Esophagus squamous epithelium (tissue), 5 donors: ENCODE measurements at regions not wholly inside any gene's neighbourhood (a gene's known extent, or its start where the extent isn't known, plus 50 kb on each side); places are given as distances from the start of the nearest gene placed in this dataset.

Source experiments
- DNase-seq: peaks from one replicate; lab custom pipeline; 2025; lab: John Stamatoyannopoulos, UW
- H3K27ac ChIP-seq, 4 donors: fragments of 200-600 bp; sonication (generic); one replicate each; pipeline ENCODE4 v1.5.1; 2016 to 2019; ENCODE audit warnings: mild to moderate bottlenecking in 1 of 4
- H3K27me3 ChIP-seq, 4 donors: fragments of 200-600 bp; sonication (generic); 1 replicate in 3 of 4; 2 replicates in 1 of 4; pipeline versions ENCODE4 v1.5.1 to v1.6.0; 2017 to 2021; ENCODE audit warnings: antibody characterized with exemption in 1 of 4
- H3K36me3 ChIP-seq, 3 donors: fragments of 200-600 bp; sonication (generic); one replicate each; pipeline ENCODE4 v1.5.1; 2016 to 2019
- H3K4me1 ChIP-seq, 3 donors: fragments of 200-600 bp; sonication (generic); one replicate each; pipeline ENCODE4 v1.5.1; 2017 to 2019
- H3K4me3 ChIP-seq, 4 donors: fragments of 200-600 bp; sonication (generic); 1 replicate in 3 of 4; 2 replicates in 1 of 4; pipeline ENCODE4 v1.5.1; 2016 to 2019; ENCODE audit warnings: mild to moderate bottlenecking in 2 of 4, moderate library complexity in 1 of 4
- H3K9me3 ChIP-seq, 3 donors: fragments of 200-600 bp; sonication (generic); one replicate each; pipeline ENCODE4 v1.5.1; 2016 to 2019
- POLR2A ChIP-seq, 4 donors: fragments of 450-650 bp; IDR thresholded peaks; one replicate each; pipeline ENCODE4 v1.6.1; 2017; ENCODE audit warnings: antibody characterized with exemption in 4 of 4, mild to moderate bottlenecking in 4 of 4, moderate library complexity in 3 of 4
- WGBS, 2 donors: methylation state at CpG; one replicate each; pipeline ENCODE4 v1.1.5; 2018; 5-methylcytosine and 5-hydroxymethylcytosine counted together
- intact Hi-C: fragments of 100-400 bp; cut with DNase I; formaldehyde crosslinking; loops from one replicate; pipeline ENCODE4 v1.15.0; 2022
- TF ChIP-seq, protein P1 (sequence below), 6 experiments: fragments of 450-650 bp in 4 of 6; fragments of 200-600 bp in 2 of 6; sonication (generic) in 2 of 6; IDR thresholded peaks; one replicate each; pipeline ENCODE4 v1.5.1; 2016 to 2019; ENCODE audit warnings: antibody characterized with exemption in 6 of 6, mild to moderate bottlenecking in 4 of 6, moderate library complexity in 4 of 6
- donor health status: DM: yes; HTN: yes; CAD: no.

DNA sequence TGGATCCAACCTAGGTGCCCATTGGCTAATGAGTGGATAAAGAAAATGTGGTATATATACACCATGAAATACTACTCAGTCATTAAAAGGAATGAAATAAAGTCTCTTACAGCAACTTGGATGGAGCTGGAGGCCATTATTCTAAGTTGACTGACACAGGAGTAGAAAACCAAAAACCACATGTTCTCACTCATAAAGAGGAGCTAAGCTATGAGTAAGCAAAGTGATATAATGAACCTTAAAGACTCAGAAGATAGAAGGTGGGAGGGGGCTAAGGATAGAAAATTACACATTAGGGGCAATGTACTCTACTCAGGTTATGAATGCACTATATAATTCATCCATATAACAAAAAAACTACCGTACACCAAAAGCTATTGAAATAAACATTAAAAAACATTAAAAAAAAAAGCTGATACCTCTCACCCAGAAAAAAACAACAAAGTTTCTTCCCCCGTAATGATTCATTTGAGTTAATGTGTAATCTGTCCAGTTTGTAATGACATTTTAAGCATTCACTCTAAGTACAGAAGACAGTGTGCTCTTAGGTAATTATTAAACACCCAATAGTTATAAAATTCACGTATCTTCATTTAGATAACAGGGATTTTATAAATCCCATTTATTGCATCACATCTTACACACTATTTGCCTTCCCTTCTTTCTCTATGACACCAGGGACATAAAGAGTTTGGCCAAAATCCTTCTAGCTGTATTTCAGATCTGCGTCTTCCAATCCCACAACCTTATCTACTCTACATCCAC lies 941.5 kb downstream of the CDH11 start:
- TF ChIP-seq POLR2A (IDR thresholded peaks at IDR 0.05), result no peak
- TF ChIP-seq, protein P1, sequence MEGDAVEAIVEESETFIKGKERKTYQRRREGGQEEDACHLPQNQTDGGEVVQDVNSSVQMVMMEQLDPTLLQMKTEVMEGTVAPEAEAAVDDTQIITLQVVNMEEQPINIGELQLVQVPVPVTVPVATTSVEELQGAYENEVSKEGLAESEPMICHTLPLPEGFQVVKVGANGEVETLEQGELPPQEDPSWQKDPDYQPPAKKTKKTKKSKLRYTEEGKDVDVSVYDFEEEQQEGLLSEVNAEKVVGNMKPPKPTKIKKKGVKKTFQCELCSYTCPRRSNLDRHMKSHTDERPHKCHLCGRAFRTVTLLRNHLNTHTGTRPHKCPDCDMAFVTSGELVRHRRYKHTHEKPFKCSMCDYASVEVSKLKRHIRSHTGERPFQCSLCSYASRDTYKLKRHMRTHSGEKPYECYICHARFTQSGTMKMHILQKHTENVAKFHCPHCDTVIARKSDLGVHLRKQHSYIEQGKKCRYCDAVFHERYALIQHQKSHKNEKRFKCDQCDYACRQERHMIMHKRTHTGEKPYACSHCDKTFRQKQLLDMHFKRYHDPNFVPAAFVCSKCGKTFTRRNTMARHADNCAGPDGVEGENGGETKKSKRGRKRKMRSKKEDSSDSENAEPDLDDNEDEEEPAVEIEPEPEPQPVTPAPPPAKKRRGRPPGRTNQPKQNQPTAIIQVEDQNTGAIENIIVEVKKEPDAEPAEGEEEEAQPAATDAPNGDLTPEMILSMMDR (IDR thresholded peaks at IDR 0.05), result no peak
- 85 to 90% methylated on average over 4 of the region's 4 CpGs for WGBS, 2 donors
- Histone ChIP-seq H3K4me3 (no peak overlapping the region), H3K9me3 (peaks cover 0 to 10% (median 10%) of the 10 kb centered on the region in 3 donors), H3K4me1 (no peaks in the 10 kb centered on the region), H3K36me3 (no peaks in the 10 kb centered on the region), H3K27ac (no peak overlapping the region), H3K27me3 (no peaks in the 10 kb centered on the region)
- no peak for DNase-seq
- intact Hi-C loops, result no loop called here

DNA sequence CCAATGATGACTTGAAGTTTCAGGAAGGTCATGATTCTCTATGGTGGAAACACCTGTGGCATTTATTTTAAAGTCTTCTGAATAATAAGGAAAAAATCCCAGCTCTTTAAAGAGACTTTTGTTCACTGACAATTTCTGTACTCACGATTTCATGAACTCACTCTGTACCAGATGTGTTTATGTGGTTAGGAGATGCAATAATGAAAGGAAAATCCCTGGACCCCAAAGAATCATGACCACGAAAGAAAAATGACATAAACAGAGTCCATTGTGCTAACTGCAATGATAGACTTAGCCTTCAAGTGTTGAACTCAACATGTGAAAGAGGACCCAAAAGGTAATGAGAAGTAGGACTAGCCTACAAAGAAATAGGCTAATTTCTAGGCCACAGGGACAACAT lies 947.5 kb downstream of the CDH11 start:
- no peaks in the 10 kb centered on the region for H3K27me3 ChIP-seq
- TF ChIP-seq, protein P1 (IDR thresholded peaks at IDR 0.05), result no peak
- no peak for TF ChIP-seq POLR2A (IDR thresholded peaks at IDR 0.05)
- intact Hi-C loops, result no loop called here
- H3K36me3 ChIP-seq, result no peaks in the 10 kb centered on the region
- DNase-seq, result no peak
- no peak overlapping the region for H3K4me3 ChIP-seq
- no peaks in the 10 kb centered on the region for H3K4me1 ChIP-seq
- H3K9me3 ChIP-seq, result peaks cover 0 to 10% (median 10%) of the 10 kb centered on the region in 3 donors
- H3K27ac ChIP-seq, result no peak overlapping the region
- WGBS, 2 donors, result 28 to 40% methylated on average over 2 of the region's 2 CpGs

DNA sequence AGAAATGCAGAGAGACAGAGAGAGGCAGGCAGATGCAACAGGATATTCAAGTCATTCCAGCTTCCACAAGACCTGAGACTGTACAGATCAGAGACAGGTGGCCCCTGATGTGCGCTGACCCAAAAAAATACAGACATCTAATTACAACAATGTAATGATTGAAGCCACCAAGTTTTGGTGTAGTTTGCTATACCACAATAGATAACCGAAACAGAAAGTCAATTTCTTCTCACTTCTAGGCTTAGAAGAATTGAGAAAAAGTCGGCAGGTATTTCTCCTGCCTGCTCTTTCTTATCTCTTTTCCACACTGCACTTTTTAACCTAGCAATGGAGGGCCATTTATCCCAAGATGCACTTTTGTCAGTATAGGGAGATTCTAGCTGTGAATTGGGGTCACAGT lies 949.2 kb downstream of the CDH11 start:
- intact Hi-C loops, result no loop called here
- no peaks in the 10 kb centered on the region for H3K27me3 ChIP-seq
- no peak overlapping the region for H3K4me3 ChIP-seq
- no peak overlapping the region for H3K27ac ChIP-seq
- no peak for DNase-seq
- TF ChIP-seq, protein P1 (IDR thresholded peaks at IDR 0.05), result no peak
- no peak for TF ChIP-seq POLR2A (IDR thresholded peaks at IDR 0.05)
- no peaks in the 10 kb centered on the region for H3K4me1 ChIP-seq
- H3K9me3 ChIP-seq, result peaks cover 0 to under 1% (median 0%) of the 10 kb centered on the region in 3 donors
- H3K36me3 ChIP-seq, result no peaks in the 10 kb centered on the region
- WGBS, 2 donors, result 57 to 75% methylated on average over 3 of the region's 3 CpGs

DNA sequence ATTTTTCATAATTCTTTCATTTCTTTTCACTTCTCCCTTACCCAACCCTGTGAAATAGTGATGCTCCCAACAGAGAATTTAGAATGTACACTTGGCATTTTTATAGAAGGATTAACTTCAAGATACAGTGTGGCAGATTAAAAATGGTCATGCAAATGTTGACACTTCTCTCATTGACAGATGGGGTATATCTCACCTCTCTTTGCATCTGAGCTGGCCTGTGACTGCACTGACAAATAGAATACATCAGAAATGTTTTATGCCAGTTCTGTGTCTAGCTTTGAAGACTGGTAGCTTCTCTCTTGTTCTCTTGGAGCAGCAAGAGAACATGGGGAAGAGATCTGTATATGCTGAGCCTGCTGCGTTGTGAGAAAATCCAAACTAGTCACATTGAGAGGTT lies 949.6 kb downstream of the CDH11 start:
- DNase-seq, result no peak
- no peak overlapping the region for H3K4me3 ChIP-seq
- WGBS, 2 donors, result 75 to 100% methylated on average over 1 of the region's 1 CpG
- no peaks in the 10 kb centered on the region for H3K27me3 ChIP-seq
- intact Hi-C loops, result no loop called here
- no peak overlapping the region for H3K27ac ChIP-seq
- no peaks in the 10 kb centered on the region for H3K36me3 ChIP-seq
- no peaks in the 10 kb centered on the region for H3K9me3 ChIP-seq
- no peaks in the 10 kb centered on the region for H3K4me1 ChIP-seq
- no peak for TF ChIP-seq POLR2A (IDR thresholded peaks at IDR 0.05)
- TF ChIP-seq, protein P1 (IDR thresholded peaks at IDR 0.05), result no peak

DNA sequence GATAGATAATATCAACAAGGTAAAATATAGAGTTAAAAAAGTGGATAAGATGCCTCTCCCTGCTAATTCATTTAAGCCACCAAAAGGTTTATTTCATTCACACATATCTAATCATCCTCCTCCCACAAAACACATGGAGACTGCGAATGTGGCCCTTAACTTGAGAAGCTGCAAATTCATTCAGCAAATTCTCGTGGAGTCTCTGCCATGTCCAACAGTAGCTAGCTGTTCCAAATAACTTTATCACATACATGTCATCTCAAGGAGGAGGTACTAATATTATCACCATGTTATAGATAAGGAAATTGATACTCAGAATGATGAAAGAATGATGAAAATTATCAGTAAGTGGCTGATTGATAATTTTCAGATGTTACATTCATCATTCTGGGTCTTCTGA lies 950.2 kb downstream of the CDH11 start:
- Histone ChIP-seq H3K4me3 (no peak overlapping the region), H3K27me3 (no peaks in the 10 kb centered on the region), H3K36me3 (no peaks in the 10 kb centered on the region), H3K4me1 (no peaks in the 10 kb centered on the region), H3K27ac (no peak overlapping the region), H3K9me3 (no peaks in the 10 kb centered on the region)
- DNase-seq, result no peak
- TF ChIP-seq POLR2A (IDR thresholded peaks at IDR 0.05), result no peak
- TF ChIP-seq, protein P1 (IDR thresholded peaks at IDR 0.05), result no peak
- intact Hi-C loops, result no loop called here
- WGBS, 2 donors, result 71 to 72% methylated on average over 2 of the region's 2 CpGs
